Smooth muscle cell (in vitro differentiated cells): ENCODE measurements at regions not wholly inside any gene's neighbourhood (a gene's known extent, or its start where the extent isn't known, plus 50 kb on each side); places are given as distances from the start of the nearest gene placed in this dataset.

Experiments used
- DNase-seq: peaks from one replicate; lab custom pipeline; 2025; ENCODE audit not compliant: unreplicated experiment; lab: John Stamatoyannopoulos, UW
- H2AFZ ChIP-seq: fragments of 200-600 bp; sonication (generic); 2 replicates; pipeline ENCODE4 v1.6.0; 2016; ENCODE audit warnings: antibody characterized with exemption, low read depth, mild to moderate bottlenecking
- H3F3A ChIP-seq: fragments of 200-600 bp; sonication (generic); 2 replicates; pipeline ENCODE4 v1.6.0; 2017; ENCODE audit warnings: antibody characterized with exemption, low read depth
- H3K27ac ChIP-seq: fragments of 200-600 bp; sonication (generic); 2 replicates; pipeline ENCODE4 v1.5.1; 2016; ENCODE audit warnings: low read depth, mild to moderate bottlenecking
- H3K27me3 ChIP-seq: fragments of 200-600 bp; sonication (generic); 2 replicates; pipeline ENCODE4 v1.6.1; 2016; ENCODE audit warnings: low read depth, mild to moderate bottlenecking
- H3K36me3 ChIP-seq: fragments of 200-600 bp; sonication (generic); 2 replicates; pipeline ENCODE4 v1.5.1; 2016; ENCODE audit warnings: low read depth
- H3K4me1 ChIP-seq: fragments of 200-600 bp; sonication (generic); 2 replicates; pipeline ENCODE4 v1.5.1; 2016; ENCODE audit warnings: low read depth
- H3K4me2 ChIP-seq: fragments of 200-600 bp; sonication (generic); 2 replicates; pipeline ENCODE4 v1.6.0; 2016; ENCODE audit warnings: mild to moderate bottlenecking
- H3K4me3 ChIP-seq: fragments of 200-600 bp; sonication (generic); 2 replicates; pipeline ENCODE4 v1.5.1; 2016; ENCODE audit warnings: mild to moderate bottlenecking
- H3K79me2 ChIP-seq: fragments of 200-600 bp; sonication (generic); 2 replicates; pipeline ENCODE4 v1.6.0; 2016; ENCODE audit warnings: low read depth, mild to moderate bottlenecking
- H3K9ac ChIP-seq: fragments of 200-600 bp; sonication (generic); 2 replicates; pipeline ENCODE4 v1.6.0; 2016; ENCODE audit warnings: low read depth
- H3K9me3 ChIP-seq: fragments of 200-600 bp; sonication (generic); replicated peaks from 2 replicates; pipeline ENCODE4 v1.5.1; 2016; ENCODE audit warnings: low read depth
- H4K20me1 ChIP-seq: fragments of 200-600 bp; sonication (generic); 2 replicates; pipeline ENCODE4 v1.6.0; 2016; ENCODE audit warnings: low read depth
- CTCF ChIP-seq: fragments of 200-600 bp; sonication (generic); IDR thresholded peaks from 2 replicates; pipeline ENCODE4 v1.5.1; 2017; ENCODE audit warnings: borderline replicate concordance, mild to moderate bottlenecking, antibody characterized with exemption; ENCODE audit not compliant: insufficient read depth, poor library complexity, severe bottlenecking
- WGBS: methylation state at CpG from one replicate; pipeline ENCODE4 v1.1.7; 2016; ENCODE audit warnings: low lambda C conversion rate; 5-methylcytosine and 5-hydroxymethylcytosine counted together

- no peak for DNase-seq
- H3K79me2 ChIP-seq, result no peaks in the 10 kb centered on the region
- no peak overlapping the region for H3K9ac ChIP-seq
- no peaks in the 10 kb centered on the region for H3F3A ChIP-seq
- H3K27ac ChIP-seq, result no peak overlapping the region
- no peak overlapping the region for H3K4me3 ChIP-seq
- no peaks in the 10 kb centered on the region for H4K20me1 ChIP-seq
- no peak overlapping the region for H2AFZ ChIP-seq
- H3K9me3 ChIP-seq, result no peaks in the 10 kb centered on the region
- no peak overlapping the region for H3K4me2 ChIP-seq
- H3K4me1 ChIP-seq, result no peaks in the 10 kb centered on the region
- H3K27me3 ChIP-seq, result no peaks in the 10 kb centered on the region
- TF ChIP-seq CTCF, result no peak
- no peaks in the 10 kb centered on the region for H3K36me3 ChIP-seq
These were observed 151.1 kb downstream of the TFPI2 start for GRCh38 chr7:93739424-93739823.

GRCh38 chr7:93737953-93738352 is 152.6 kb downstream of the TFPI2 start:
- no peaks in the 10 kb centered on the region for H4K20me1 ChIP-seq
- H3K4me1 ChIP-seq, result no peaks in the 10 kb centered on the region
- no peak overlapping the region for H3K9ac ChIP-seq
- H3K27ac ChIP-seq, result no peak overlapping the region
- H2AFZ ChIP-seq, result no peak overlapping the region
- H3K27me3 ChIP-seq, result no peaks in the 10 kb centered on the region
- H3K4me3 ChIP-seq, result no peak overlapping the region
- WGBS, result 95% methylated on average over 2 of the region's 2 CpGs
- H3F3A ChIP-seq, result no peaks in the 10 kb centered on the region
- DNase-seq, result no peak
- H3K36me3 ChIP-seq, result no peaks in the 10 kb centered on the region
- no peaks in the 10 kb centered on the region for H3K79me2 ChIP-seq
- H3K9me3 ChIP-seq, result no peaks in the 10 kb centered on the region
- H3K4me2 ChIP-seq, result no peak overlapping the region
- TF ChIP-seq CTCF, result no peak

DNA sequence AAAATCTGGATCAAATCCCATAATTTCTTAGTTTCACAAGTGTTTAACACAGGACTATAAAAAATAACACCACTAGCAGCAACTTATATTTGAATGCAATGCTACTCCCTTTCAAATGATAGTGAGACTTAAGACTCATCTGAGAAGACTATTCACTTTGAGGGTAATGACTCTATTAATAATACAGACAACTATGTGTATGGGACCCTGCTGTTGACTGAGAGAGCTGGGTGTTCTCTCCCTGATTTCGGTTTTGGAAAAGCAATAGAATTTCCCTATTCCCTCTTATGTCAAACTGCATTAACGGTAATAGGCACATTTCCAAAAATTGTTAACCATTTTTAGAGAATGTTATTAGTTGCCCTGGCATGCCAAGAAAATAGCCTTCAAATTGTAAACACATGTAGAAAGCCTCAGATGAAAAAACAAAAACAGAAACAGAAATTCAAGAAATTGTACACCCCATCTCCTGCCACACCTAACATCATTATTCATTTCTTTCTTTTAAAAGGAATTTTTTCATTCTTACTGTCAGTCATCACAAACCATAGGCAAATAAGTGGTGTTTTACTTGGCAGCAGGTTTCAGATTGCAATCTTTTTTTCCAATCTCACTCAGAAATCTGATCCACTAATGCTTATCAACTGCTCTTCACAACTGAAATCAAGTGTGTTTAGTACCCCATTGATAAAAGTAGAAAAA is 153.7 kb downstream of the TFPI2 start:
- no peak for DNase-seq
- no peaks in the 10 kb centered on the region for H3K9me3 ChIP-seq
- 86% methylated on average over 2 of the region's 2 CpGs for WGBS
- no peak for TF ChIP-seq CTCF
- H3K27ac ChIP-seq, result no peak overlapping the region
- H4K20me1 ChIP-seq, result no peaks in the 10 kb centered on the region
- H3K36me3 ChIP-seq, result no peaks in the 10 kb centered on the region
- no peaks in the 10 kb centered on the region for H3K4me1 ChIP-seq
- no peaks in the 10 kb centered on the region for H3K27me3 ChIP-seq
- H2AFZ ChIP-seq, result no peak overlapping the region
- H3K4me2 ChIP-seq, result no peak overlapping the region
- no peaks in the 10 kb centered on the region for H3F3A ChIP-seq
- no peak overlapping the region for H3K4me3 ChIP-seq
- no peak overlapping the region for H3K9ac ChIP-seq
- no peaks in the 10 kb centered on the region for H3K79me2 ChIP-seq

DNA sequence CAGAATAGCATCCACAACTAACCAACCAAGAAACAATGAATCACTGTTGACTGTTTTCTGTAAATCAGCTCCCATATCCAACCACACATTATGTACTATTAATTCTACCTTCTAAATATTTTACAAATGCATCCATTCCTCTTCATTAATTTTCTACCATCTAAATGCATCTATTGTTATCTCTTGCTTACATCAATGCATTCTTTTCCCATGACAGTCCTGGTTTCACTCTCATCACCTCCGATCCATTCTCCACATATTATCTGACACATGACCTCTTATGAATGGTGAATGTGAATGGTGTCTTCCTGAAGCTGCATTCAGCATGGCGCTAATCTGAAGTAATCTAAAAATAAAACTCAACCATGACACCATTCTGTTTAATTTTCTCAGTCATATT is 153.8 kb upstream of the CALCR start:
- H3K4me3 ChIP-seq, result no peak overlapping the region
- no peak overlapping the region for H3K9ac ChIP-seq
- no peak for DNase-seq
- H3F3A ChIP-seq, result no peaks in the 10 kb centered on the region
- no peaks in the 10 kb centered on the region for H4K20me1 ChIP-seq
- TF ChIP-seq CTCF, result no peak
- peaks cover 3% of the 10 kb centered on the region for H3K27me3 ChIP-seq
- H2AFZ ChIP-seq, result no peak overlapping the region
- no peaks in the 10 kb centered on the region for H3K36me3 ChIP-seq
- 91% methylated on average over 2 of the region's 2 CpGs for WGBS
- H3K27ac ChIP-seq, result no peak overlapping the region
- H3K9me3 ChIP-seq, result no peaks in the 10 kb centered on the region
- no peaks in the 10 kb centered on the region for H3K4me1 ChIP-seq
- no peak overlapping the region for H3K4me2 ChIP-seq
- H3K79me2 ChIP-seq, result no peaks in the 10 kb centered on the region
